Left colon (tissue), 2 donors: ENCODE measurements at regions not wholly inside any gene's neighbourhood (a gene's known extent, or its start where the extent isn't known, plus 50 kb on each side); places are given as distances from the start of the nearest gene placed in this dataset.

ENCODE experiments used
- ATAC-seq: fragments of 200-7000 bp; cut with Tn5 transposase; one replicate; pipeline ENCODE4 v1.9.1; 2020; ENCODE audit warnings: mild to moderate bottlenecking, moderate library complexity
- DNase-seq, 2 donors: peaks; one replicate each; pipeline ENCODE4 v3.0.0-alpha.2; 2020
- intact Hi-C, 2 donors: fragments of 100-400 bp; cut with DNase I in 1 of 2; cut with micrococcal nuclease in 1 of 2; formaldehyde crosslinking; loops; one replicate each; pipeline versions ENCODE4 v1.11.2 to v1.14.0; 2022; cut with DNase I, micrococcal nuclease
- donor health status: DM: no; HTN: no; CAD: no.
- donor health status: DM: yes; HTN: yes; CAD: no.

GRCh38 chr4:24103434-24104157, 213.7 kb upstream of the PPARGC1A start:
- intact Hi-C loops = no loop called here
- no peak for ATAC-seq
- DNase-seq = no peak

DNA sequence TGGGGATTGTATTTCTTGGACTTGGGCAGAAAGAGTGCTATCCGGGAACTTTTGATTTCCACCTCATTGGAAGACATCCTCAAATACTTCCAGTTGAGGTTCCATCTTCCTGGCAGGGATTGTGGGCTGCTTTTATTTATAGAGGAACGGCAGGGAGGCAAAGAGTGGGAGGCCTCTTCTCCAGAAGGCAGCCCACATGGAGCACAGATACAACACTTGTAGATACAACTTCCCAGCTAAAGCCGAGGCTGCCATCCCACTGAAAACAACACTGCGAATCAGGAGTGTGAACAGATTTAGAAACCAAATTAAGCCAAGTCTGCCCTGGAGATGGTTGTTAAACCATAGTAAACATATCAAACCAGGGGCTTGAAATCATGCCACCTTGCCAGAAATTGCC, 212.8 kb upstream of the PPARGC1A start:
- no peak for DNase-seq
- ATAC-seq = no peak
- intact Hi-C loops = no loop called here

- ATAC-seq (no peak), DNase-seq (no peak)
- intact Hi-C loops = no loop called here
Measured at GRCh38 chr4:24096603-24097002, 206.8 kb upstream of the PPARGC1A start.

GRCh38 chr4:24094726-24095125, 204.9 kb upstream of the PPARGC1A start:
- DNase-seq = no peak
- no peak for ATAC-seq
- intact Hi-C loops = no loop called here

DNA sequence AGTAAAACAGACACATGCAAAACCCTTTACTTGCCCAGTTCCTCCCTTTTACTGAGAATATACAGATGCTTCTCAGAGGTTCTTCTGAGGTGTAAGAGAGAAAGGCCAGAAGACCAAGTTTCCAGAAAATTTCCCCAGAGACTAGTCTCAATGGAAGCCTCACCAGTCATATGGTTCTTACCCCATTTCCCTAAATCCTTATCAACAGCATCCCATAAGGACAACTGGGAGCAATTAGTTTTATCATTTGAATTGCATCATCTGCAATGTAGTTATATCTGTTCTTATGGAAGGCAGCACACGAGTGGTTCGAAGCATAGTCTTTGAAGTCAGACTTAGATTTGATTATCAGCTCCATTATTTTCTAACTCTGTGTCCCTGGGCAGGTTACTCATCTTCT, 203.6 kb upstream of the PPARGC1A start:
- intact Hi-C loops = no loop called here
- DNase-seq = no peak
- ATAC-seq = no peak

DNA sequence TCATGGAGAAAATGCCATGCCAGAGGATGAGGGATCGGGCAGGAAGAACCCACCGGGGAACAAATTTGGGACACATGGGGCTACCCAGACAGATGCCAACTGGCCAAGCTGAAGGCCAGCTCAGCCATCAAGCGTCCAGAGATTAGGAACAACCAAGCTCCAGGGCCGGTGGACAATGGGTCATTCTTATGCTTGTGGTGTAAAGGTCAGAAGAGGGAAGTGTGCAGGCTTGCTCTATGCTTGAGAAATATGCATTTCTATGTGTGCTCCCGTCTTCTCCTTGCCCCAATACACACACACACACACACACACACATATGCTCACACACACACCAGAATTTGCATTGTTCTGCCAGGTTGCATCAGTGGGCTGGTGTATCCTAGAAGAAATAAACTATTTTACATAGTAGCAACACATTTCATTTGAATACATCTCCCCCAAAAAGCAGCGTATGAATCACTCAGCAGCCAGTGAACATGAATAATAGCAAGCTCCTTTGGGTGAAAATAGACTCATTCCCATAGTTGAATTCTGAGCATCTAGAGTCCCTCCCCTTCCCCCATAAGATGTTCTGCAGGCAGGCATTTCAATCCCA, 201.9 kb upstream of the PPARGC1A start:
- ATAC-seq = no peak
- DNase-seq = no peak
- intact Hi-C loops = no loop called here

DNA sequence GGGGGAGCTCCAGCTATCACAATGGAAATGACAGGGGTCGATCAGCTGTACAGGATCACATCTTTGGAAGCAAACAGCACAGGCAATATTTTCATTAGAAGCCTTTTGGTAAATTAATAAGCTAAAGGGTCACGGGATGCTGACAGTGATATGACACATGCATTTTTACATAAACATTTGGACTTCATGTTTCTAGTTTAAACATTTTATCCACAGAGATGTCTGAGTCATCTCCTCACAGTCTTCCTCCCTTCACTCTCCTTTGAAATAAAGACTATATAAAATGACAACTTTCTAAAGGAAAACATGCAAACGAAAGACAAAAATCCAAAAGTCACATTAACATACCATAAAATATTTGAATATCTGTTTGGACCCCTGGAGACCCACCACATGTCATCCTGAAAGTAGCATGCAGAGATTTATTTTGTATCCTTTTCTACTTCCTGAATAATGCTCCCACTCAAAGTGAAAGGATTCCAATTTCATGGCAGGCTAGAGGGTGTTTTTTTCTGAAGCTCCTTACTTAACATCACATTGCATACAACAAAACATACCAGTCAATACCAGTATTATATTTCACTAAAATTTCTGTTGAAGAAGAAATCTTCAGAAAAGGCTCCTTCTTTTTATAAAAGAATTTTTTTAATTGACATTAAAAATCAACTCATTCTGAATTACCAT, 200.1 kb upstream of the PPARGC1A start:
- DNase-seq (no peak), ATAC-seq (no peak)
- intact Hi-C loops = no loop called here

DNA sequence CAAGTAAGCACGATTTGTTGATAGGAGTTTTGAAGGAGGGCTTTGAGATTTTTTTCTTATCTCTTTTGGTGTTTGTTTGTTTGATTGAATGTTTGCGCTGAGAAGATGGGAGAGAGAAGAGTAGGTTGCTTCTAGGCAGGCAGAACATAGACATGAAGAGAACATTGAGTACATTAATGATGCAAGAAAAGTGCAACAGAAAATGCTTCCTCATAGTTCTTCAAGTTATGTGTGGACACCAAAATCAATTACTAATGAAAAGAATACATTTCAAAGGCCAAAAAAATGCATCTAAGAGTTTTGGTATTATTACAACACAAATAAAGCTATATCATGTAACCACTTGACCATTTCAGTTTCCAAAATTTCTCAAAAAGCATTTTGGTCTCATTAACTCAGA, 191.0 kb upstream of the PPARGC1A start:
- DNase-seq = no peak

DNA sequence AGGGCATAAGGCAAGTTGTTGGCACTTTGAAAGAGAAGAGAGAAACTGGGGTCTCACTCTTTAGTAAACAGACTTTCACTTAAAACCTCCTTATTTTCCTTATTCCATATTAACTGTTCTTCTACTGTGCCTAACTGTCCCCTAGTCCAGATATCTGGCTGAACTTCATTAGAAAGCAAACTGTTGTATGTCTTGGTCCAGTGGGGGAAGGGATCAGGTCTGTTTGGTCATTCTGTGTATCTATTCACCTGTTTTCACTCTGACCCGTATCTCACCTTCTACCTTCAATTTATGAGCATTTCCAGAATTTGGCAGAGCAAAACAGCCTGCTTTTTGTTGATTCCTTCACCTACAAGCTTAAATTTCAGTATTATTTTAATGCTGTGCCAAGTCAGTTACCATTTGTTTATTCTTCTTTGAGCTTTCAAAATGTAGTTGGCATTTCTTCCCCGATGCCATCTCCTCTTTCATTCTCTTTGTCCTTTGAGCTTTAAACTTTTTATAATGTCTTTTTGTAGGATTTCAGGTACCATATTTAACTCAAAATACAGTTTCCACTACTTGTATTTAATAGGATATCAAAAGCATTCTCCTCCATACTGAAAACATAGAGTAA, 188.6 kb upstream of the PPARGC1A start:
- no peak for DNase-seq
- intact Hi-C loops = no loop called here
- no peak for ATAC-seq

More for the DNA sequence above, 191.0 kb upstream of the PPARGC1A start:
- intact Hi-C loops = no loop called here
- no peak for ATAC-seq

GRCh38 chr4:24076811-24077210, 187.0 kb upstream of the PPARGC1A start:
- intact Hi-C loops = no loop called here
- DNase-seq (no peak), ATAC-seq (no peak)

DNA sequence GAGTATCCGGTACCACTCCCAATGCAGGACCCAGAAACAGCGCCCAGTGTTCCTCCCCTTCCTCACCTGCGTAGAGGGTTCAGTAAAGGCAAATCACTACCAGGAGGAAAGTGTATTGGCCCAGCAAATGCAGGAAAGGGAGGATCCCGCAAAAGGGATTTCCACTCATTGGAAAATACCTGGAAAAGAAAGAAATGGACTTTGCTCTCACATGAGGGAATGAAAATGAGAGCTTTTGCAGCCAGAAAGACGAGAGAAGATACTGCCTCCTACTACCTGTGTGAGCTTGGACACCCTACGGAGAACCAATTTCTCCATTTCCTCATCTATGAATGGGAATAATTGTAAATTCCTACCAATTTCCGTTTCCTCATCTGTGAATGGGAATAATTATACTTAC, 184.1 kb upstream of the PPARGC1A start:
- DNase-seq = no peak
- intact Hi-C loops = no loop called here
- no peak for ATAC-seq

- DNase-seq = no peak
- ATAC-seq = no peak
- intact Hi-C loops = no loop called here
Measured at GRCh38 chr4:24071612-24072372, 181.9 kb upstream of the PPARGC1A start.

GRCh38 chr4:24070117-24070516, 180.3 kb upstream of the PPARGC1A start:
- DNase-seq (no peak), ATAC-seq (no peak)
- intact Hi-C loops = no loop called here

DNA sequence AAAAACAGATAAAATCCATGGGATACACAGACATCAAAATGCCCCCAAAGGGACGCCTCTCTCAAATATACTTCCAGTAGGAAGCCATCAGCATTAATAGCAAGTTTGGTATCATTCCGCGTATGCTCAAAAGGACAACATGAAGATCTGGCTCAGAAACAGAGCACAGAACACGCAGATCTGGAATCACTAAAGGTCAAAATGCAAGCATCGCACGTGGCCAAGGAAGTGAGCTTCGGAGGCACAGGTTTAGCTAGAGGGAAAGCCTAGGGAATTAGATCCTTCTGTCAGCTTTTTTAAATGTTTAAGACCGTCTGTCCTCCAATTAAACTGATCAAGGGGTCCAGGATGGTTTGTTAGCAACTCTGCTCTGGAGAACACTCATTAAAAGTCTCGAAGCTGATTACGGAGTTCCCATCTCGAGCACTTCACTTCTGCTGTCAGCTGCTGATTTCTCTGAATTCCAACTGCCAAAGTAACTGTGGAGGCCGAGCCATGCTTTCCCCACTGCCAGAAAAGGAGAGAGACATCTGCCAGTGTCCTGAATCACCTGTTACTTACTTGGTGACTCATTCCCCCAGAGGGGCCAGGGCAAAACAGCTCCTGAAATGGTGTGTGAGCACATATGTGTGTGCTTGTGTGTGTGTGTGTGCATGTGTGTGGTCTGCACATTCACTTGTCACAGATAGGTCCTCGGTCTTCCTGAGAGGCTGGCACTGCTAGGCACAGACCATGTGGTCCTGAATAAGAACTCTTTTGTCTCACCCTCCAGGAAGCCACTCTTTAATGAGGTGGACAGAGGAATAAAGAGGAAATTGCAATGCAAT, 177.7 kb upstream of the PPARGC1A start:
- no peak for DNase-seq
- peak; percentile 60 for ATAC-seq
- intact Hi-C loops = no loop called here

GRCh38 chr4:24065974-24066373, 176.1 kb upstream of the PPARGC1A start:
- no peak for DNase-seq
- intact Hi-C loops = no loop called here
- no peak for ATAC-seq

GRCh38 chr4:24063731-24064130, 173.9 kb upstream of the PPARGC1A start:
- DNase-seq = no peak
- intact Hi-C loops = no loop called here

DNA sequence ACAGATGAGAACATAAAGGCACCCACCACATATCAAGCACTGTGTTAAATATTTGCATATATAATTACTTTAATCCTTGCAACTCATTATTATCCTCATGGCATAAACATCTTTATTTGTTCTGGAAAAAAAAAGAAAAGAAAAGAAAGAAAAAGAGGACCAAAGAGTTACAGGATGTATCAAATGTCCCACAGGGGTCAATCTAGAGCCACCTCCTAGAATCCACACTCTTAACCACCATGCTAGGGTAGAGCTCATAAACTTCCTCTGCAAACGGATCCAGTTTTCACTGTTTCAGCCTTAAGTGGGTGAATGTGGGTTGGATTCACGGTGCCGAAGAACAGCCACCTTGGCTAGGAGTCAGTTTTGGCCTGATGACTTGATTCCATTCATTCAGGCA, 171.1 kb upstream of the PPARGC1A start:
- DNase-seq (no peak), ATAC-seq (no peak)
- intact Hi-C loops = no loop called here

More at GRCh38 chr4:24063731-24064130, 173.9 kb upstream of the PPARGC1A start:
- no peak for ATAC-seq

DNA sequence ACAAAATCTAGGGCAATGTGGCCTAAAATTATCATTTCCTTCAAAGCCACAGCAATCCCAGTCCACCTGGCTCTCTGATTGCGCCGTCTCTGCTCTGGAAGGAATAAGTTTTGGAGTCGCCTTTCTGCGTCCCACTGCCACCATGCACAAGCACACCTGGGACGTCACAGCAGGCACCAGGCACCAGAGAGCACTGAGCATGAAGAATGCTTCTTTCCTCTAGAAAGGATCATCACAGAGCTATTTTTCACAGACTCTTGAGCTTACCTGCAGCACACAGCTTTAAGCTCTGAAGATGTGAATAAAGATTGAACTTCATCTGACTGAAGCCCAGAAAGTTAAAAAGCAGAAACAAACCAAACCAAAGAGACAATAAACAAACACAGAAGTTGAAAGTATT, 170.0 kb upstream of the PPARGC1A start:
- intact Hi-C loops = no loop called here
- ATAC-seq (no peak), DNase-seq (no peak)
